GM12878 (cell line): ENCODE measurements at regions not wholly inside any gene's neighbourhood (a gene's known extent, or its start where the extent isn't known, plus 50 kb on each side); places are given as distances from the start of the nearest gene placed in this dataset.

Source experiments
- ATAC-seq: fragments of 200-7000 bp; cut with Tn5 transposase; 3 replicates; pipeline ENCODE4 v1.9.1; 2020; ENCODE audit warnings: mild to moderate bottlenecking, moderate library complexity
- BruUV-seq: library from RNA; stranded (reverse); fragments of 400-500 nt; replicated peaks from 2 replicates; lab custom pipeline; 2021; lab: Mats Ljungman, UMichigan
- CTCF ChIA-PET: fragments of 300-600 bp; sonication (Branson Sonifier 250); formaldehyde crosslinking; extraction: SDS; loops from one replicate; lab custom pipeline; 2021; ENCODE audit warnings: inconsistent platforms; lab: Yijun Ruan, JAX
- POLR2A ChIA-PET: fragments of 350-600 bp; formaldehyde crosslinking; extraction: SDS; loops from one replicate; lab custom pipeline; 2021; ENCODE audit warnings: inconsistent platforms; lab: Charles Lee
- RAD21 ChIA-PET: fragments of 300-600 bp; sonication (Branson Sonifier 250); formaldehyde crosslinking; loops from one replicate; lab custom pipeline; 2023; ENCODE audit warnings: antibody characterized with exemption; ENCODE audit not compliant: unreplicated experiment; lab: Charles Lee
- SMC1A ChIA-PET: fragments of 300-600 bp; sonication (Branson Sonifier 250); formaldehyde crosslinking; loops from one replicate; lab custom pipeline; 2023; ENCODE audit not compliant: unreplicated experiment, uncharacterized antibody; lab: Charles Lee
- DNase-seq: peaks from one replicate; pipeline ENCODE4 v3.0.0-alpha.2; 2011; ENCODE audit warnings: low read depth, low spot score
- FAIRE-seq: peaks from 3 replicates; lab custom pipeline; 2011; peaks lifted over from hg19 to GRCh38; lab: Jason Lieb, UNC
- H2AFZ ChIP-seq: 2 replicates; pipeline ENCODE4 v1.6.0; 2011; ENCODE audit warnings: low read depth, low read length, control low read depth; ENCODE audit not compliant: control insufficient read depth
- H3K27ac ChIP-seq: 2 replicates; pipeline ENCODE4 v1.5.1; 2011; ENCODE audit warnings: control low read depth; ENCODE audit not compliant: control insufficient read depth, insufficient read depth
- H3K27me3 ChIP-seq, 2 experiments: replicated peaks in 1 of 2; 2 replicates each; pipeline versions ENCODE4 v1.6.0 to v1.6.1; 2011; ENCODE audit warnings: low read length in 1 of 2; ENCODE audit not compliant: control insufficient read depth in 2 of 2, insufficient read depth in 2 of 2
- H3K36me3 ChIP-seq, 2 experiments: 2 replicates each; pipeline ENCODE4 v1.5.1; 2011; ENCODE audit warnings: low read length in 1 of 2; ENCODE audit not compliant: control insufficient read depth in 2 of 2, insufficient read depth in 2 of 2
- H3K4me1 ChIP-seq: 2 replicates; pipeline ENCODE4 v1.6.1; 2011; ENCODE audit warnings: mild to moderate bottlenecking, low read length, moderate library complexity, mixed read lengths; ENCODE audit not compliant: control insufficient read depth, insufficient read depth
- H3K4me2 ChIP-seq: 2 replicates; pipeline ENCODE4 v1.6.0; 2011; ENCODE audit warnings: control low read depth; ENCODE audit not compliant: control insufficient read depth, insufficient read depth
- H3K4me3 ChIP-seq: fragments of 200-600 bp; sonication (generic); 2 replicates; pipeline ENCODE4 v1.5.1; 2016
- H3K79me2 ChIP-seq: 2 replicates; pipeline ENCODE4 v1.6.0; 2011; ENCODE audit warnings: low read length; ENCODE audit not compliant: control insufficient read depth, insufficient read depth
- H3K9ac ChIP-seq: 2 replicates; pipeline ENCODE4 v1.8.0; 2011; ENCODE audit warnings: low read length, control low read depth, mixed read lengths; ENCODE audit not compliant: control insufficient read depth, insufficient read depth
- H3K9me3 ChIP-seq: replicated peaks from 3 replicates; pipeline ENCODE4 v1.5.1; 2011; ENCODE audit warnings: mild to moderate bottlenecking, low read length; ENCODE audit not compliant: control insufficient read depth, insufficient read depth
- H4K20me1 ChIP-seq: 2 replicates; pipeline ENCODE4 v1.6.0; 2011; ENCODE audit not compliant: control insufficient read depth, insufficient read depth
- BCL3 ChIP-seq: IDR thresholded peaks from 2 replicates; pipeline ENCODE4 v1.6.1; 2011; ENCODE audit warnings: borderline replicate concordance, low read depth, mild to moderate bottlenecking, moderate library complexity, low read length; ENCODE audit not compliant: insufficient read depth, poor library complexity, severe bottlenecking
- CBX3 ChIP-seq: fragments of 200-600 bp; sonication (generic); IDR thresholded peaks from 2 replicates; pipeline ENCODE4 v1.6.1; 2016; ENCODE audit warnings: low read depth, borderline replicate concordance
- DPF2 ChIP-seq: fragments of 450-650 bp; IDR thresholded peaks from 2 replicates; pipeline ENCODE4 v1.6.1; 2017; ENCODE audit warnings: mild to moderate bottlenecking
- ELK1 ChIP-seq: IDR thresholded peaks from 2 replicates; pipeline ENCODE4 v1.6.1; 2012; ENCODE audit warnings: low read depth, low read length, improper control_type of control experiment
- FOS ChIP-seq: IDR thresholded peaks from 3 replicates; pipeline ENCODE4 v1.6.1; 2011; ENCODE audit warnings: borderline replicate concordance; ENCODE audit not compliant: insufficient read length; ENCODE audit errors: extremely low read depth
- IKZF1 ChIP-seq: fragments of 450-650 bp; conservative IDR thresholded peaks from 2 replicates; pipeline ENCODE4 v1.6.1; 2017; ENCODE audit warnings: antibody characterized with exemption, mild to moderate bottlenecking
- MYB ChIP-seq: fragments of 150-350 bp; IDR thresholded peaks from 2 replicates; pipeline ENCODE4 v1.6.1; 2014; ENCODE audit warnings: mild to moderate bottlenecking, low read depth, low read length, borderline replicate concordance
- NBN ChIP-seq: fragments of 450-650 bp; IDR thresholded peaks from 2 replicates; pipeline ENCODE4 v1.6.1; 2016
- NRF1 ChIP-seq: conservative IDR thresholded peaks from 2 replicates; pipeline ENCODE4 v1.6.1; 2011; ENCODE audit warnings: mild to moderate bottlenecking, low read depth, low read length, improper control_type of control experiment
- REST ChIP-seq: IDR thresholded peaks from 2 replicates; pipeline ENCODE4 v1.6.1; 2012; ENCODE audit warnings: mild to moderate bottlenecking, low read depth, low read length
- STAT1 ChIP-seq: fragments of 450-650 bp; conservative IDR thresholded peaks from 2 replicates; pipeline ENCODE4 v1.6.1; 2014; ENCODE audit warnings: antibody characterized with exemption, mild to moderate bottlenecking
- USF2 ChIP-seq: IDR thresholded peaks from 2 replicates; pipeline ENCODE4 v1.6.1; 2011; ENCODE audit warnings: low read depth, low read length, improper control_type of control experiment, borderline replicate concordance
- WRNIP1 ChIP-seq: IDR thresholded peaks from 2 replicates; pipeline ENCODE4 v1.6.1; 2011; ENCODE audit warnings: low read depth, low read length, improper control_type of control experiment, borderline replicate concordance
- ZNF274 ChIP-seq: IDR thresholded peaks from one replicate; pipeline ENCODE4 v1.8.0; 2011; ENCODE audit not compliant: insufficient read length, insufficient read depth
- ZNF622 ChIP-seq: fragments of 450-650 bp; IDR thresholded peaks from 2 replicates; pipeline ENCODE4 v1.6.1; 2017; ENCODE audit warnings: mild to moderate bottlenecking, inconsistent platforms
- WGBS: methylation state at CpG from one replicate; pipeline ENCODE4 v1.1.6; 2016; ENCODE audit warnings: low lambda C conversion rate; ENCODE audit not compliant: insufficient replicate concordance, insufficient coverage; ENCODE audit errors: missing lambda C conversion rate; 5-methylcytosine and 5-hydroxymethylcytosine counted together
- in situ Hi-C: fragments of 300-500 bp; cut with MboI; formaldehyde crosslinking; loops from 9 replicates; pipeline ENCODE4 v1.14.3; 2018; ENCODE audit warnings: mixed read lengths
- intact Hi-C: fragments of 100-400 bp; cut with micrococcal nuclease; formaldehyde crosslinking; loops from one replicate; pipeline ENCODE4 v1.14.2; 2022; ENCODE audit not compliant: unreplicated experiment

- Histone ChIP-seq H4K20me1 (no peaks in the 10 kb centered on the region), H3K9ac (no peak overlapping the region), H3K27me3 (no peaks in the 10 kb centered on the region), H3K4me2 (no peak overlapping the region), H3K9me3 (no peaks in the 10 kb centered on the region), H3K79me2 (no peaks in the 10 kb centered on the region), H3K4me3 (no peak overlapping the region), H2AFZ (no peak overlapping the region), H3K4me1 (no peaks in the 10 kb centered on the region), H3K36me3 (no peaks in the 10 kb centered on the region), H3K27ac (no peak overlapping the region)
- SMC1A ChIA-PET: no interaction called here
- 0% methylated on average over 3 of the region's 3 CpGs for WGBS
- CTCF ChIA-PET: no interaction called here
- POLR2A ChIA-PET: no interaction called here
- FAIRE-seq: no peak
- DNase-seq: no peak
- RAD21 ChIA-PET: no interaction called here
- BruUV-seq: no TSS peak
- no peak for ATAC-seq
- in situ Hi-C loops (no loop called here), intact Hi-C loops (no loop called here)
- TF ChIP-seq IKZF1 (no peak), FOS (no peak), NBN (no peak), ELK1 (no peak), WRNIP1 (no peak), ZNF622 (no peak), STAT1 (no peak), CBX3 (no peak), MYB (no peak), NRF1 (no peak), REST (no peak), BCL3 (no peak), USF2 (no peak), ZNF274 (no peak), DPF2 (no peak)
Observed at GRCh38 chr21:16678429-16679160, 834.2 kb upstream of the CXADR start.
